Breast epithelium (tissue), 3 donors: ENCODE measurements at regions not wholly inside any gene's neighbourhood (a gene's known extent, or its start where the extent isn't known, plus 50 kb on each side); places are given as distances from the start of the nearest gene placed in this dataset.

ENCODE experiments used
- POLR2AphosphoS5 ChIP-seq, 3 donors: sonication (generic); formaldehyde crosslinking; IDR thresholded peaks; one replicate each; pipeline ENCODE4 v1.6.1; 2017; ENCODE audit warnings: antibody characterized with exemption in 3 of 3
- TF ChIP-seq, protein P1 (sequence below), 3 donors: fragments of 450-650 bp; IDR thresholded peaks; one replicate each; pipeline ENCODE4 v1.5.1; 2016 to 2017; ENCODE audit warnings: antibody characterized with exemption in 3 of 3, mild to moderate bottlenecking in 3 of 3, moderate library complexity in 3 of 3

DNA sequence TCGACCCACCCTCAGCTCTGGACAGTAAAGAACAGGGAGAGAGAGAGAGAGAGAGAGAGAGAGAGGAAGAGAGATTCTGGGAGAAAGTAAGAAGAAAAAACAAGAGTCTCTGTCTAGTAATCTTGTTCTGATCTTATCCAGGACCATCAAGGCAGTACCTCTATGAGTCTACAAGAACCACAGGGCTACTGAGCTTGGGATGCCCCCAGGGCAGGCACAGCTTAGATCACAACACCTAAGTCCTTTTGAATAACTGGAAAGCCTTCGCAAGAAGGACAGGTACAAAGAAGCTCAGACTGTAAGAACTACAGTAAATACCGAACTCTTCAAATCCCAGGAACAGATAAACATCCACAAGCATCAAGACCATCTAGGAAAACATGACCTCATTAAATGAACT, 51.4 kb upstream of the SGPP2 start:
- TF ChIP-seq, protein P1, sequence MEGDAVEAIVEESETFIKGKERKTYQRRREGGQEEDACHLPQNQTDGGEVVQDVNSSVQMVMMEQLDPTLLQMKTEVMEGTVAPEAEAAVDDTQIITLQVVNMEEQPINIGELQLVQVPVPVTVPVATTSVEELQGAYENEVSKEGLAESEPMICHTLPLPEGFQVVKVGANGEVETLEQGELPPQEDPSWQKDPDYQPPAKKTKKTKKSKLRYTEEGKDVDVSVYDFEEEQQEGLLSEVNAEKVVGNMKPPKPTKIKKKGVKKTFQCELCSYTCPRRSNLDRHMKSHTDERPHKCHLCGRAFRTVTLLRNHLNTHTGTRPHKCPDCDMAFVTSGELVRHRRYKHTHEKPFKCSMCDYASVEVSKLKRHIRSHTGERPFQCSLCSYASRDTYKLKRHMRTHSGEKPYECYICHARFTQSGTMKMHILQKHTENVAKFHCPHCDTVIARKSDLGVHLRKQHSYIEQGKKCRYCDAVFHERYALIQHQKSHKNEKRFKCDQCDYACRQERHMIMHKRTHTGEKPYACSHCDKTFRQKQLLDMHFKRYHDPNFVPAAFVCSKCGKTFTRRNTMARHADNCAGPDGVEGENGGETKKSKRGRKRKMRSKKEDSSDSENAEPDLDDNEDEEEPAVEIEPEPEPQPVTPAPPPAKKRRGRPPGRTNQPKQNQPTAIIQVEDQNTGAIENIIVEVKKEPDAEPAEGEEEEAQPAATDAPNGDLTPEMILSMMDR (IDR thresholded peaks at IDR 0.05), result no peak
- no peak for TF ChIP-seq POLR2AphosphoS5 (IDR thresholded peaks at IDR 0.05)
